ENCODE measurements at regions not wholly inside any gene's neighbourhood (a gene's known extent, or its start where the extent isn't known, plus 50 kb on each side); places are given as distances from the start of the nearest gene placed in this dataset.

DNA sequence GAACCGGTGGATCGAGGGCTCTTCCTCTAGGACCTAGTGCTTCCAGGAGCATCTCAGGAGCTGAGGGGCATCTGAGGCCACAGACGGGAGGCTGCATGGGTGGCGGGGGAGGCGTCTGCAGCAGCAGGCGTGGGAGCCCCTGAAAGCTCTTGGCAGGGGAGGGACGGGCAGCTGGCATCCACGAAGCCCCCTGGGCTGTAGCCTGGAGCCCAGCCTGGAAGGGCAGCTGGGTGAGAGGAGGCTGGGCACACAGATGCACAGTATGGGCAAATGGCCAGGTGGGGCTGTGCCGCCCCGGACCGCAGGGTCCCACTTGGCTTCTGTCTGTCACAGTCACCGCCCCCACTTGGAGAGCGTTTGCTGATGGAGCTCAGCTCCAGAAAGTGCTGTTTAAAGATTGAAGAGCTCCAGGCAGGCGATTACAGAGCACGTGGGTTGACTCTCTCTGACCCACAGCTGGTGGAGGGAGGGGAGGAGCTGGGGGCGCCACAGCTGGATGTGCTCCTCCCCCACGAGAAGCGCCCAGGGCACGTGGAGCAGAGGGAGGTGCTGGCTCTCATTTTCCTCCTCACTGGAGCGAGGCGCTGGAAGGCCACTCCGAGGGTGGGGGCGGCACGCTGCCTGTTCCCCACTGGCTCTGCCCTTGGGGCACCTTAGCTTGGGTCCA lies 155.0 kb upstream of the C14orf180 start:
- TF ChIP-seq POLR2AphosphoS5 (IDR thresholded peaks at IDR 0.05), result no peak
- TF ChIP-seq, protein P1, sequence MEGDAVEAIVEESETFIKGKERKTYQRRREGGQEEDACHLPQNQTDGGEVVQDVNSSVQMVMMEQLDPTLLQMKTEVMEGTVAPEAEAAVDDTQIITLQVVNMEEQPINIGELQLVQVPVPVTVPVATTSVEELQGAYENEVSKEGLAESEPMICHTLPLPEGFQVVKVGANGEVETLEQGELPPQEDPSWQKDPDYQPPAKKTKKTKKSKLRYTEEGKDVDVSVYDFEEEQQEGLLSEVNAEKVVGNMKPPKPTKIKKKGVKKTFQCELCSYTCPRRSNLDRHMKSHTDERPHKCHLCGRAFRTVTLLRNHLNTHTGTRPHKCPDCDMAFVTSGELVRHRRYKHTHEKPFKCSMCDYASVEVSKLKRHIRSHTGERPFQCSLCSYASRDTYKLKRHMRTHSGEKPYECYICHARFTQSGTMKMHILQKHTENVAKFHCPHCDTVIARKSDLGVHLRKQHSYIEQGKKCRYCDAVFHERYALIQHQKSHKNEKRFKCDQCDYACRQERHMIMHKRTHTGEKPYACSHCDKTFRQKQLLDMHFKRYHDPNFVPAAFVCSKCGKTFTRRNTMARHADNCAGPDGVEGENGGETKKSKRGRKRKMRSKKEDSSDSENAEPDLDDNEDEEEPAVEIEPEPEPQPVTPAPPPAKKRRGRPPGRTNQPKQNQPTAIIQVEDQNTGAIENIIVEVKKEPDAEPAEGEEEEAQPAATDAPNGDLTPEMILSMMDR (IDR thresholded peaks at IDR 0.05), result no peak
- no peak for TF ChIP-seq POLR2A (IDR thresholded peaks at IDR 0.05)
- Histone ChIP-seq H3K27me3 (replicated peaks; ENCODE audit: insufficient read depth) (peaks cover 2% of the 10 kb centered on the region), H3K27ac (no peak overlapping the region), H3K4me1 (replicated peaks) (no peaks in the 10 kb centered on the region), H3K9me3 (no peaks in the 10 kb centered on the region), H3K36me3 (no peaks in the 10 kb centered on the region), H3K4me3 (no peak overlapping the region)
- 25% methylated on average over 22 of the region's 24 CpGs for WGBS
- intact Hi-C loops (cut with DNase I), result no loop called here
- DNase-seq (ENCODE audit: low spot score), result no peak

DNA sequence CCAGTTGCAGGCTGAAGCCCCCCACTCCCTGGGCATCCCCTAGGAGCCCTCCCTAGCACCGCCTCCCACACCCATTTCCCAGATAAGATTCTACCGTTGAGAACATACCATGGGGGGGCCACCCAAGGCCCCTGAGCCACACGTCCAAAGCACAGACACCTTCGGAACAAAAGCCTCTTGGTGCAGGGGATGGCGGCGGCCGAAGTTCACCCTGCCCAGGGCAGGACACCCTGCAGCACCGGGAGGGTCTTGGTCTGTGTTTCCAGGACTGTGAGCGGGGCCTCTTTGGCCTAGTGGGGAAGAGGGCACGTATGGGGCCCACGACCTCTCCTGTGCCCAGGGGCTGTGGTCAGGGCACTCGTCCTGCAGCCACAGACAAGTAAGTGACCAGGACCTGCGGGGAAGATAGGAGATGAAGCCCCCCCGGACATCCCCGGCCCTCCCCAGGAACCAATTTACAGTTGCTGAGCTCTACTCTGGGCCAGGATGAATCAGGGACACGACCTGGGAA lies 154.3 kb upstream of the C14orf180 start:
- WGBS, result 71% methylated on average over 12 of the region's 16 CpGs
- Histone ChIP-seq H3K4me1 (replicated peaks) (no peaks in the 10 kb centered on the region), H3K27ac (no peak overlapping the region), H3K36me3 (no peaks in the 10 kb centered on the region), H3K4me3 (no peak overlapping the region), H3K9me3 (no peaks in the 10 kb centered on the region), H3K27me3 (replicated peaks; ENCODE audit: insufficient read depth) (peaks cover 2% of the 10 kb centered on the region)
- intact Hi-C loops (cut with DNase I), result no loop called here
- TF ChIP-seq, protein P1 (IDR thresholded peaks at IDR 0.05), result no peak
- no peak for TF ChIP-seq POLR2A (IDR thresholded peaks at IDR 0.05)
- no peak for TF ChIP-seq POLR2AphosphoS5 (IDR thresholded peaks at IDR 0.05)
- DNase-seq (ENCODE audit: low spot score), result no peak

DNA sequence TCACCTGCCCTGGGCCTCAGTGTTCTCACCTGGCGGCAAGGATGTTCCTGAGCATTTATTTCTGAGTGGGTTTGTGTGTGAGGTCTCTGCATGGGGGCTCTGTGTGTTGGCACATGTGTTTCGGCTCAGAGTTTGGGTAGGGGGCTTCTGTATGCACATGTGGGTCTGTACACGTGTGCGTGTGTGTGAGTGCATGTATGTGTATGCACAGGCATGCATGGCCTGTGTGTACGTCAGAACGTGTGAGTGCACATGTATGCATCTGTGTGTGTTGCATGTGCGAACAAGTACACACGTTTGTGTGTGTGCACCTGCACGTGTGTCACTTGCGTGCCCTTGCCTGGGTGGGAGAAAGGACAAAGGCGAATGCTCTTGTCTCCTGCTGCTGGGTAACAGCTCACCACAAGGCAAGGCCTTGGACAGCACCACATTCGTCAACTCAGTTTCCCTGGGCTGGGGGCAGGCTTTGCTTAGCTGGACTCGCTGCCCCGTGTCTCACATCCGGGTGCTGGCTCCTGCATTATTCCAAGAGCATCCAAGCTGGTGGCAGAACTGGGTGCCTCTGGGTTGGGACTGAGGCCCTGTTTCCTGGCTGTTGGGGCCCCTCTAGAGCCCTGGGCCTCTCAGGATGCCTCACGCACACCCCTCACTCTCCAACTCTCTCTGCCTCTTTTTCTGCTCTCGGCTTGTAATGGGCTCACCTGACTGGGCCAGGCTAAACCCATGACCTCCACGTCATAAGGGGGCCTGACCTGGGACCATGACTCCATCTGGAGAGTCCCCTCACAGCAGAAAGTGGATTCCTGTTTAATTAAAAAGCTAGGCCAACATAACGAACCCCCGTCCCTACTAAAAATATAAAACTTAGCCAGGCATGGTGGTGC lies 153.6 kb upstream of the C14orf180 start:
- H3K27me3 ChIP-seq (replicated peaks; ENCODE audit: insufficient read depth), result peaks cover 2% of the 10 kb centered on the region
- WGBS, result 90% methylated on average over 20 of the region's 20 CpGs
- H3K27ac ChIP-seq, result no peak overlapping the region
- no peak for DNase-seq (ENCODE audit: low spot score)
- intact Hi-C loops (cut with DNase I), result no loop called here
- no peak overlapping the region for H3K4me3 ChIP-seq
- H3K4me1 ChIP-seq (replicated peaks), result no peaks in the 10 kb centered on the region
- no peaks in the 10 kb centered on the region for H3K36me3 ChIP-seq
- TF ChIP-seq POLR2AphosphoS5 (IDR thresholded peaks at IDR 0.05), result no peak
- TF ChIP-seq, protein P1 (IDR thresholded peaks at IDR 0.05), result no peak
- TF ChIP-seq POLR2A (IDR thresholded peaks at IDR 0.05), result no peak
- H3K9me3 ChIP-seq, result no peaks in the 10 kb centered on the region

DNA sequence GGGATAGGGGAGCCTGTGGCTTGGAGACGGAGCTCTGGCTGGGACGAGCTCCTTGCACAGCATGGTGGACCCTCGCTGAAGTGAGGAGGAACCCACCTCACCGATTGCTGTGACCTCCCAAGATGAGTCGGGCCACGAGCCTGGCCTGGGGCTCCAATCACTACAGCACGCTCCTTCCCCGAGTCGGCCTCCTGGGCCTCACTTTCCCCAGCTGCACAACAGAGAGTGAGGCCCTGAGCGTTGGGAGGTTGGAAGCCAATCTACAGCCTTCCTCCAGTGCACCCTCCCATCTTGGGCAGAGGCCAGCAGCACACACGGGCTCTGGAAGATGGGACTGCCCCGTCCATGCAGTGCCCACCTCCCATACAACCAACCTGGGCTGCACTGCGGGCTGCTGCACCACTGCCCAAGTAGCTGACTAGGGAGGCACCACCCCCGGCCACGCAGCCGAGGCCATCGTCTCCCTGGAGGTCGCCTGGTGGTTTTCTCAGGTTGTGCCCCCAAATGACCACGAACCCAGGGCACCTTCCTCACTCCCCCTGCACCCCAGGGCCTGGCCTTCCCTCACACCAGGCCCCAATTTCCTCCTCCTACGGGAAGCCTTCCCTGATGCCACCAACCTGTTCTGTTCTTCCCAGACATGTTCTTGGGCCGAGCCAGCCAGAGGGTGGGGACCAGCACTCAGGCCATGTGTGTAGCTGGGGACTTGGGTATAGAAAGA lies 152.3 kb upstream of the C14orf180 start:
- Histone ChIP-seq H3K27ac (no peak overlapping the region), H3K27me3 (replicated peaks; ENCODE audit: insufficient read depth) (peaks cover 2% of the 10 kb centered on the region), H3K36me3 (no peaks in the 10 kb centered on the region), H3K9me3 (no peaks in the 10 kb centered on the region), H3K4me3 (no peak overlapping the region), H3K4me1 (replicated peaks) (no peaks in the 10 kb centered on the region)
- no peak for DNase-seq (ENCODE audit: low spot score)
- intact Hi-C loops (cut with DNase I), result no loop called here
- TF ChIP-seq, protein P1 (IDR thresholded peaks at IDR 0.05), result no peak
- TF ChIP-seq POLR2A (IDR thresholded peaks at IDR 0.05) (no peak), POLR2AphosphoS5 (IDR thresholded peaks at IDR 0.05) (no peak)
- WGBS, result 76% methylated on average over 21 of the region's 21 CpGs
